NCI-H2029 treated with DMSO at 0.1 percent for 48 hours (cell line): ENCODE measurements at regions not wholly inside any gene's neighbourhood (a gene's known extent, or its start where the extent isn't known, plus 50 kb on each side); places are given as distances from the start of the nearest gene placed in this dataset.

Source experiments
- DNase-seq: peaks from one replicate; lab custom pipeline; 2025; lab: John Stamatoyannopoulos, UW

GRCh38 chr21:35896060-35896459 lies 164.3 kb downstream of the SETD4 start:
- no peak for DNase-seq

DNA sequence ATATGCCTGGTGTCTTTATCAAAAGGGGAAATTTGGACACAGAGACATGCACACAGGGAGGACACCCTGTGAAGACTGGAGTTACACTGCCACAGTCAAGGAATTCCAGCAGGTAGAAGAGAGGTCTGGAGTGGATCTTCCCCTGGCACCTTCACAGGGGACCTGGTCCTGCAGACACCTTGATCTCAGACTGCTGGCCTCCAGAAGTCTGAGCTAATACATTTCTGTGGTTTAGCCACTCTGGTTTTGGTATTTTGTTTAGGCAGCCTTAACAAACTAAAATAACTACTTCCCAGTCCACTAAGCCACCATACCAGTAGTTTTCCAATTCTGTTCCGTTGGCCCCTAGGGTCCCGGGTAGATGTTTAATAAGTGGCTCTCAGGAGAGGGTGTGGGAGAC lies 164.7 kb downstream of the SETD4 start:
- no peak for DNase-seq

DNA sequence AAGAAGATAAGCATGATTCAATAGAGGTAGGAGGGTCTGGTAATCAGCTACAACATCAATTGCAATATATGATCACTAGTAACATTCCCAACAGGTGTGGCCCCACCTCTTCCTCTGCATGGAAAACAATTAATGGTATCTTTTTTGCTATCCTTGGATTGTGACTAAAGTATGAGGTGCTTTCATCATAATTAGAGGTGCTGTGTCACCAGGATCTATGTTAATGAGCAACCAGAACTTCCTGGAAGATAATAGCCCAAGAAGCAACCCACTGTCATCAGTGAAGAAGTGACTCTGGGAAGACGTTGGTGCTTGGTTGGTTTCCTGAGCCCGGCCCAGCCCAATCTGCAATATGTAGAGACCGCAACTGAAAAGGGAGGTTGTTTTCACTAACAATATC lies 167.2 kb downstream of the SETD4 start:
- no peak for DNase-seq

- DNase-seq: no peak
Observed at GRCh38 chr21:35886887-35887286, 173.4 kb downstream of the SETD4 start.

GRCh38 chr21:35885942-35886541 lies 174.3 kb downstream of the SETD4 start:
- DNase-seq: no peak

GRCh38 chr21:35882791-35883240 lies 177.5 kb downstream of the SETD4 start:
- DNase-seq: no peak

DNA sequence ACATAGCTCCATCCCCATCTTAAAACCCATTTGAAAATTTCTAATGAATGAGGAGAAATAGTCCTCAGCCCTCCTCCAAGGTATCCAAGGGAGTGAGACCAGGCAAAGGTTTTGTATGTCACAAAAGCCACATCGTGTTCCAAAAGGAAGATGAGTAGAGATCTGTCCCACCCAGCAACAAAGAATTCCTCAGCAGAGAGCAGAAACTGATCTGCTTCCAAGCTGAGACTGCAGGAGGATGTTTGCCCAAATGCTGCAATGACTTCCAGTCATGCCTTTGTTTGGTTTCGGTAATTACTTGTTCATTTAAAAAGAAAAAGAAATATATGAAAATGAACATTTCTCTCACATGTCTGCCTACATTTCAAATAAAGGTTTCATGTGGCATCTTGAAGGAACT lies 186.9 kb downstream of the SETD4 start:
- no peak for DNase-seq

- DNase-seq: no peak
Observed at GRCh38 chr21:35871906-35872305, 188.4 kb downstream of the SETD4 start.

DNA sequence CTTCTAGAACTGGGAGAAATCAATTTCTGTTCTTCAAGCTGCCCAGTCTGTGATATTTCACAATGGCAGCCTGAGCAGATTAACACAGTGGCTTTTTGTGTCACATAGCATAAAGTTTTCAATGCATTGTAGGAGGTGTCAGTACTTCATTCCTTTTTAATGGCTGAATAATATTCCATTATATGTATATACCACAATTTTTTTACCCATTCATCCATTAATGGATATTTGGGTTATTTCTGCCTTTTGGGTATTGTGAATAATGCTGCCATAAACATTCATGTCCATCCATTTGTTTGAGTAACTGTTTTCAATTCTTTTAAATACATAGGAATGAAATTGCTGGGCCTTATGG lies 191.5 kb downstream of the SETD4 start:
- DNase-seq: no peak

DNA sequence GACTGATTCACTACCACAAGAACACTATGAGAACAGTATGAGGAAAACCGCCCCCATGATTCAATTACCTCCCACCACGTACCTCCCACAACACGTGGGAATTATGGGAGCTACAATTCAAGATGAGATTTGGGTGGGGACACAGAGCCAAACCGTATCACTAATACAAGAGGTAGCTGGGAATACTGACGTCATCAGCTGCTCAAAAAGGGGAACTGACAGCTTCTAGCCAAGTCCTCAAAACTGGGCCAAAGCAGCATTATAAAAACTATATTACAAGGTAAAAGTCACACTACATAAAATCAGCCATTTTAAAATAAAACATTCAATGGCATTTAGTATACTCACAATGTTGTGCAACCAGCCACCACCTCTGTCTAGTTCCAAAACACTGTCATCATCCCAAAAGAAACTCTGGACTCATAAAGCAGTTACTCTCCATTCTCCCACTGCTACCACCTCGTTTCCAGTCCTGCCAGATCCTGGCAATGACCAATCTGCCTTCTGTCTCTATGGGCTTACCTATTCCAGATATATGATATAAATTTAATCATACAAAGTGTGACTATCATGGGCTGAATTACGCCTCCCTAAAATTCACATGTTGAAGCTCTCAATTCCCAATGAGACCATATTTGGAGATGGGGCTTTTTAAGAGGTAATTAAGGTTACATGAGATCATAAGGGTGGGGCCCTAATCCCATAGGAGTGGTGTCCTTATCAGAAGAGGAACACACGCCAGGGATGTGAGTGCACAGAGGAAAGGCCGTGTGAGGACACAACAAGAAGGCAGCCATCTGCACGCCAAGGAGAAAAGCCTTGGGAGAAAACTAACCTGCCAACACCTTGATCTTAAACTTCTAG lies 192.1 kb downstream of the SETD4 start:
- DNase-seq: no peak

DNA sequence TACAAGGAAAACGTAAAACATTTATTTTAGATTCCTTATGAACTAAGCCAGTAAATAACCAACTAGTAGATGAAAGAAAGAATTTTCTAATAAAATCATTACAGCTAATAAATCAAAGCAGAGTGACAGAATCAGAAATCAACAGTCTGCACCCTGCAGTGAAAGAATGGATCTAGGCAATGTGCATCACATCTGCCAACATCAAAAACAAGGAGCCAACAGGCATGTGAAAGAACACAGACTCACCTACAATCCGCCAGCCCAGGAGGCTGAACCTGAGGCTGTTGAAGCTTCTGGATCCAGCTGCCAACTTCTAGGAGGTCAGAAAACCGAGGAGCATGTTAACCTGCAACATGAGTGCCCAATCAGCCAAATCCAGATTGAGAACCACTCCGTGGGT lies 196.3 kb downstream of the SETD4 start:
- DNase-seq: no peak

- DNase-seq: no peak
Observed at GRCh38 chr21:35862969-35863368, 197.4 kb downstream of the SETD4 start.

GRCh38 chr21:35861661-35862060 lies 198.7 kb downstream of the SETD4 start:
- no peak for DNase-seq

DNA sequence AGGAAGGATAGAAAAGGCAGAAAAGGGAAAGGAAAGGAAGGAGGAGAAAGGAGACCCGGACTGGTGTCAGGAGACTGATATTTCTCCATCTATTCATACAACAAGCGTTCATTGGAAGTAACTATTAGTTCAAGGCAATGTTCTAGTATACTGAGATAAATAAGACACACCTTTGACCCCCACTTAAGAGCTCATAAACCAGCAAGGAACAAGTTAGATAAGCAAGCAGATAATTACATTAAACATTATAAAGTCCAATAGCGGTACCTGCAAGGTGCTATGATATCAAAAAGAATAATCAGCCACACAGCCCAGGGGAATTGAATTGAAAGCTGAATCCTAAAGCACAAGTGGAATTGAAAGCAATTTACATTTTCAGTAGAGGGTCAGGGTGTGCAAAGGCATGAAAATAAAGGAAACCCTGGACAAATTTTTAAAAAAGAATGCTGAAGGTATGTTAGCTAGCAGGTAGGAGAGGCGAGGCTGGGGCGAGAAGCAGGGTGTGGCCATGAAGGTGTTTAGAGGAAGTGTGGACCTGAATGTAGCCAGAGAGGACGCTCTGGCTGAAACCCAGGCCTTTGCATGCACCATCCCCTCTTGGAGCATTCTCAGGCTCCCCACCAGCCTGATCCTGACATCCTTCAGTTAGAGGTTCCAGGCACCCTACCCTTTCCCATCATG lies 200.0 kb downstream of the SETD4 start:
- no peak for DNase-seq

DNA sequence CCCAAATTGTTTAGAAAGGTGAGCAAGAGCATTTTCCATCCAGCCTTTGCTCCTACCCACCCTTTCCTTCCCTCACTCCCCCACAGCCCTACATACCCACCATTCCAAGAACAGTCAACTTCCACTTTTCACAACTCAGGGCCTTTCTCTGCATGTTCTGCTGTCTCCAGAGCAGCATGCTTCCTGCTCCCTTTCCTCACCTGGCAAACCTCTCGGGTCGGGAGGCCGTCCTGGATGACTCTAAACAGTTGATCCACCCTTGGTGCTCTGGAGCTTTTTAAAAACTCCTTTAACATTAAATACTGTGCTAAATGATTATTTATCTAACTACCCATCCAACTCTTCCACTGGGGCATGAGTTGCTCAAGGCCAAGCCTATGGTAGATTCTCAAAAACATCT lies 200.6 kb downstream of the SETD4 start:
- DNase-seq: no peak

DNA sequence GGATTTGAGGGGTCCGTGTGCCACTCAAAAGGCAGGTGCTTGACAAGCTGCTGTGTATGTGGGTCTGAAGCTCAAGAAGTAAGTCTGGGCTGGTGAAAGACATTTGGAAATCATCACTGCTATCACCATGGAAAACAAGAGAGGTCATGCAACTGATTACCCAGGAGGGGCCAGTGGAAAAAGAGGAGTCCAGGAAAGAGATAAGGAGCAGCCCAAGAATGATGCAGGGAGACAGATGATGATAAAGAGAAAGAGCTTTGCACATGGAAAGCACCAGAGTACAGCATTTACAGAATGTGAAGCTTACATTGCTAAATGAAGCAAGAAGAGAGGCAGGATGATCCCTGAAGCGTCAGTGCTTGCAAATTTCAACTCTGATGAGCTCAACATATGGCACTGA lies 203.2 kb downstream of the SETD4 start:
- no peak for DNase-seq

- no peak for DNase-seq
Observed at GRCh38 chr21:35855484-35855883, 204.8 kb downstream of the SETD4 start.

DNA sequence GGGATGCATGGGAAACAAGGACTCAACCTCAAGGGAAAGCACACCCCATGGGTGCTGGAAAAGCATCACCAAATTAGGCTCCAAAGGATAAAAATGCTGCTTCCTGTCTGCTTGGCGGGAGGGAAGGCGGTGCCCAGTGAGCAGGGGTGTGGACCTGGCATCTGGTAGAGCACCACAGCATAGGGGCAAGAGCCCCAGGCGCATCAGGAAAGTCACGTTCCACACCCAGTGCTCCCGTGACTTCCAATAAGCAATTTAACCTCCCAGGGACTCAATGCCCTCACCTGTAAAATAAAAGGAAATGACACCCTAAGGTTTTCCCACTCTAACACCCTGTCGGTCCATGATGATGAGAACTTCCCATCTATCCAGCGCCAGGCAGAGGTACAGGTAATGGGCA lies 206.0 kb downstream of the SETD4 start:
- no peak for DNase-seq

DNA sequence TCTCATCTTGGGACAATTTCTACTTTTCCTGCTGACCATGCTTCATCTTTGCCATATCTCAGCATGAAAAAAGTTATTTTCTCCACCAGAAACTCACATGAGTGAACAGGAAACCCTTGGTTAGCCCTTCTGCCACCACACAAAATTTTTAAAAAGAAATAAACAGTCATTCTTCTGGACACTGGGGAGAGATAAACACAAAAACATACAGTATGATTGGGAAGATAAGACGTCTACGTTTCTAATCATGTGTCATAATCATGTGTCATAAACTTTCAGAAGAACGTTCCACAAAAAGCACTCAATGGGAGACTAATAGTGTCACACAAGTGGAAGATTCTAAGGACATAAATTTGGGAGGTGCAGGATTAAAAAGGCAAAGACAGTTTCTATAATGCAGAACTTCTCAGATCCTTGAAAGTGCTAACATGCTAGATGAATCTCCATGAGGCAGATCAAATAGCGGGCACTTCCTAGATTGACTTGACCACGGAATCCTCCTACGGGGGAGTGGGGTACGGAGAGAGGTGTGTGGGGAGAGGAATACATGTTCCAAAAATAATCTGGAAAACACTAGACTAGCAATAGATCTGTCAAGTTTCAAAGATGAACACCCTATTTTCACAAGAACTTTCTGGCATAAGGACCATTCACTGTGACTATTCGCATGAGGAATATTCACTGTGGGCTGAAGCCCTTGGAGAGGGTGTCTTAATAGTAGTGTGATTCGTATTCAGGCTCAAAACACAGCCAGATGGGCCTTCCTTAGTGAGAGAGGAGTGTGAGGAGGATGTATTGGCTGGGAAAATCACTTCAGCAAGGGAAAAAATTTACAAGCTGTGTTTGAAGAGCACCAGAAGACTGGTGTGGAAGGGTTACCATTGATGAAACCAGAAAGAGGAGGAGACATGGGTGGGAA lies 206.7 kb downstream of the SETD4 start:
- DNase-seq: no peak

- DNase-seq: no peak
Observed at GRCh38 chr21:35852820-35853219, 207.5 kb downstream of the SETD4 start.

- no peak for DNase-seq
Observed at GRCh38 chr21:35850542-35851103, 209.7 kb downstream of the SETD4 start.

DNA sequence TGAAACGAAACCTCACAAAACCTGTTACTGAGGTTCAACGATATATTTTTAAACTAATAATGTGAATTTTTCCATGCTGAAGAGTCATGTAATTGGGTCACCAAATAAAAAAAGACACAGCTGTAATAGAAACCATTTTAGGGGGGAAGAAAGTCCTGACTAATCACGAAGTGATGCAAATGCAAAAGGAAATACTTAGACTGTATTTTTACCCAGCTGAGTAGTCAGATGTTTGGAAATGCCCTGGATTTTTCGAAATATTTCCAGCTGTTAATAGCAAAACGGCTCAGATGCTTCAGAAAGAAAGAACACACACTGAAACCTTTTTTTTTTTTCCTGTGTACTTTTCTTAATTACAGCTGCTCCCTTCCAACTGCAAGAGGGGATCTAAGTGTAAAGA lies 210.3 kb downstream of the SETD4 start:
- no peak for DNase-seq
